Renal cortical epithelial cell (primary cell): ENCODE measurements at regions not wholly inside any gene's neighbourhood (a gene's known extent, or its start where the extent isn't known, plus 50 kb on each side); places are given as distances from the start of the nearest gene placed in this dataset.
"Not testable (repeated sequence)": the region's sequence is repeated elsewhere in the genome, so short reads cannot be mapped to it uniquely, and the experiment has no call there.

Source experiments
- DNase-seq: peaks from one replicate; pipeline ENCODE4 v3.0.0-alpha.2; 2011; ENCODE audit warnings: low read depth

DNA sequence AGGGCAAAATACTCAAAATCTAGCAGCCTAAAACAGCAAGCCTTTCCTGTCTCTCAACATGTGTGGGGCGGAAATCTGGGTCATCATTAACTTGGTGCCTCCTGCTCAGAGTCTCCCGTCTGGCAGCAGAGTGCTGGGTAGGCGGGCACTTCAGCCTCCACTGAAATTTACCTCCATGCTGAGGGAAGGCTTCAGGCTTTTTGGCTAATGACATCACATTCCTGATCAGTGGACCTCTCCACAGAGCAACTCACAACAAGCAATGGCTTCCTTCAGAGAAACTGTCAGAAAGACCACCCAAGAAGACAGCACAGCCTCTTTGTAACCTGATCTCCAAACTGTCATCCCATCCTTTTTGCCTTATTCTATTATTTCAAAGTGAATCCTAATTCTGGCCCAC, 1109.0 kb downstream of the UQCRFS1 start:
- no peak for DNase-seq

- not testable (repeated sequence) for DNase-seq
These were observed 1128.2 kb downstream of the UQCRFS1 start for GRCh38 chr19:28084659-28085157.

DNA sequence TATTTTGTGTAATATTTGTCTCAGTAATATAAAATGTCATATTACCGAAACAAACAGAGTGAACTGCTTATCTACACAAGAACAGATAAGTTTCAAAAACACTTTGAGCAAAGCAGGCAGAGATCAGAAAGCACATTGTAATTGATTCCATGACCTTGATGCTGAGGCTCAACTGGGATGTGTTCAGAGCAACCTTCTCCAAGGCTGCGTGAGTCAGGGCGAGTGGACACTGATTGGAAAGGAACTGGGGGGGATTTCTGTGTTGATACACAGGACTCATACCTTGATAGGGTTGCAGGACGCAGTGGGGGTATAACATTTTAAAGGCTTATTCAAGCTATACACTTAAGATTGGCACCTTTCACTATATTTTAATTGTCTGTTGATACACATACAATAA, 1136.3 kb downstream of the UQCRFS1 start:
- no peak for DNase-seq

DNA sequence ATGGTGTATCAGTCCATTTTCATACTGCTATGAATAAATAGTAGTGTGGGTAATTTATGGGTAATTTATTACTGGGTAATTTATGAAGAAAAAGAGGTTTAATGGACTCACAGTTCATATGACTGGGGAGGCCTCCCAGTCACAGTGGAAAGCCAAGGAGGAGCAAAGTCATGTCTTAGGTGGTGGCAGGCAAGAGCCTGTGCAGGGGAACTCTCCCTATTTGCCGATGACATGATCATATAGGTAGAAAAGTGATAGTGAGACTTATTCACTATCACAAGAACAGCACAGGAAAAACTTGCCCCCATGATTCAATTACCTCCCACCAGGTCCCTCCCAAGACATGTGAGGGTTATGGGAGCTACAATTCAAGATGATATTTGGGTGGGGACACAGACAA, 1137.7 kb downstream of the UQCRFS1 start:
- DNase-seq, result no peak

- peak; percentile 80 for DNase-seq
These were observed 1138.2 kb downstream of the UQCRFS1 start for GRCh38 chr19:28074773-28075172.

GRCh38 chr19:28067882-28068281, 1145.1 kb downstream of the UQCRFS1 start:
- no peak for DNase-seq

- no peak for DNase-seq
These were observed 1146.0 kb downstream of the UQCRFS1 start for GRCh38 chr19:28066988-28067387.

DNA sequence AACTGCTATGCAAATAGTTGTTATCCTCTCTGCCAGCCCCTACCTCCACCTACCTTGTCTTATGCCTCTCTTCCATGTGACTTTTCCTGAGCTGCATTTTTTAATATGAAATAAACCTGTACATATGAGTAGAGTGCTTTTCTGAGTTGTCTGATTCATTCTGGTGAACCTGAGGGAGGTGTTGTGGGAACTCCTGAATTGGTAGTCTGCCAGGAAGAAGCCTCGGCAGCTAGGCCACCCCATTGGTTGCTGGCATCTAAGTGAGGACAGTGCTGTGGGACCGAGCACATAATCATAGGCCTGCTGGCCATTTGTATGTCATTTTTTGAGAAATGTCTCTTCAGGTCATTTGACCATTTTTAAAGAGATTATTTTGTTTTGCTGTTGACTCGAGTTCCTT, 1146.8 kb downstream of the UQCRFS1 start:
- DNase-seq, result peak; percentile 3

GRCh38 chr19:28065026-28065425, 1147.9 kb downstream of the UQCRFS1 start:
- DNase-seq, result peak; percentile 23

DNA sequence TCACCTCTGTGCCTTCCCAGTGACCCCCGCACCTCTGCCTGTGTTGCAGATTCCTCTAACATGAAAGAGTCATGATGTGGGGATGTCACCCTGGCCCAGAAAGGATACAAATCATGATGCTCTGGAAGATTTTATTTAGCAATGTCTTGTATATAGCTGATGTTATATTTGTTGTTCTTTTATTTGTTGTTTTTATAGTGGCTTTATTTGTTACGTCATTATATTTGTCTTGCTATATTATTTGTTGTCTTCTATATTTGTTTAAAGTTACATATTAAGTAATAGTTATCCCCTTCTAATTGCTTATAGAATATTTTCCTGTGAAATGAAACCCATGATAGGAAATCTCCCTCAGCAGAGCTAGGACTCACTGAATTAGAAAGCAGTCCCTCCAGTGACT, 1149.2 kb downstream of the UQCRFS1 start:
- DNase-seq, result no peak

GRCh38 chr19:28061111-28061510, 1151.8 kb downstream of the UQCRFS1 start:
- DNase-seq, result no peak

- not testable (repeated sequence) for DNase-seq
These were observed 1155.9 kb downstream of the UQCRFS1 start for GRCh38 chr19:28057026-28057425.

DNA sequence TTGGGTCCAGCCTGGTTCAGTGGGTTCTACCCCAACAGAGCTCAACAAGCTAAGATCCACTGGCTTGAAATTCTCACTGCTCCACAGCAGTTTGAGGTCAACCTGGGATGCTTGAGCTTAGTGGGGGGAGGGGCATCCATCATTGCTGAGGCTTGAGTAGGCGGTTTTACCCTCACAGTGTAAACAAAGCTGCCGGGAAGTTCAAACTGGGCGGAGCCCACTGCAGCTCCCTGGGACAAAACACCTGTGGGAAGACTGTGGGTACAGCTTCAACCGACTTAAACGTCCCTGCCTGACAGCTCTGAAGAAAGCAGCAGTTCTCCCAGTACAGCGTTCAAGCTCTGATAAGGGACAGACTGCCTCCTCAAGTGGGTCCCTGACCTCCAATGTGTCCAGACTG, 1161.9 kb downstream of the UQCRFS1 start:
- DNase-seq, result peak; percentile 35

DNA sequence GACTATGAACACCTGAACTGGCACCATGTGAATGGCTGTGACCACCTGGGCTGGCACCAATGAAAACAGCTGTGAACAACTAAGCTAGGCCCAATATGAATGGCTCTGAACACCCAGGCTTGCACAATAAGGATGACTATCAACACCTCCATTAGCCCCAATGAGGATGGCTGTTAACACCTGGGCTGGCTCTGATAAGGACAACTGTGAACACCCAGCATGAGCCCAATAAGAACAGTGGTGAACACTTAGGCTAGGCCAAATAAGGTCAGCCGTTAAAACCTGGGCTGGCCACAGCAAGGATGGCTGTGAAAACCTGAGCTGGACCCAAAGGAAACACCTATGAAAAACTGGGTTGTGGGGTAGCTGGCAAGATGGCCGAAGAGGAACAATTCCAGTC, 1163.1 kb downstream of the UQCRFS1 start:
- DNase-seq, result no peak

DNA sequence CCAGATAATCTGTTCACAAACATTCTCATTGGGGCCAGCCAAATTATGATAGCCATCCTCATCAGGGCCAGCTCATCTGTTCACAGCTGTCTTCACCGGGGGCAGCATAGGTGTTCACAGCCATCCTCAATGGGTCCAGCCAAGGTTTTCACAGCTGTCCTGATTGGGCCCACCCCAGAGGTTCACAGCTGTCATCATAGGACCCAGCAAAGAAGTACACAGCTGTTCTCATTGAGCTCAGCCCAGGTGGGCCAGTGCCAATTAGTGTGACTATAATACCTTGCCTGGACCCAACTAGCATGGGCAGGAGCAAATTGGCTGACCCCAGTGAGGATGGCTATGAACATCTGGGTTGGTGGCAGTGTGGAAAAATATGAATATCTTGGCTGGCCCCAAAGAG, 1166.0 kb downstream of the UQCRFS1 start:
- DNase-seq, result no peak

DNA sequence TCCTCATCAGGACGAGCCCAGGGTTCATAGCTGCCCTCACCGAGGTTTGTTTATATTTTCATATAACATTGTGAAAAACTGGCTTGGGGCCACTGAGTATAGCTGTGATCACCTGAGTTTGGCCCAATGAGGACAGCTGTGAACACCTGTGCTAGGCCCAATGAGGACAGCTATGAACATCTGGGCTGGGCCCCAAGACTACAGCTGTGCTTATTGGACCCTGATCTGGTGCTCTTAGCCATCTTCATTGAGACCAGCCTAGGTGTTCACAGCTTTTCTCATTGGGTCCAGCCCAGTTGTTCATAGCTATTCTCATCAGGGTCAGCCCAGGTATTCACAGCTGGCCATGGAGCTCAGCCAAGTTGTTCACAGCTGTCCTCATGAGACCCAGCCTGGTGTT, 1167.3 kb downstream of the UQCRFS1 start:
- DNase-seq, result no peak

- DNase-seq, result no peak
These were observed 1168.5 kb downstream of the UQCRFS1 start for GRCh38 chr19:28044477-28044876.

GRCh38 chr19:28042516-28042915, 1170.4 kb downstream of the UQCRFS1 start:
- DNase-seq, result no peak

GRCh38 chr19:28039677-28040381, 1173.1 kb downstream of the UQCRFS1 start:
- DNase-seq, result peak; percentile 95

GRCh38 chr19:28037186-28037585, 1175.8 kb downstream of the UQCRFS1 start:
- no peak for DNase-seq

- no peak for DNase-seq
These were observed 1176.5 kb downstream of the UQCRFS1 start for GRCh38 chr19:28036486-28036885.

DNA sequence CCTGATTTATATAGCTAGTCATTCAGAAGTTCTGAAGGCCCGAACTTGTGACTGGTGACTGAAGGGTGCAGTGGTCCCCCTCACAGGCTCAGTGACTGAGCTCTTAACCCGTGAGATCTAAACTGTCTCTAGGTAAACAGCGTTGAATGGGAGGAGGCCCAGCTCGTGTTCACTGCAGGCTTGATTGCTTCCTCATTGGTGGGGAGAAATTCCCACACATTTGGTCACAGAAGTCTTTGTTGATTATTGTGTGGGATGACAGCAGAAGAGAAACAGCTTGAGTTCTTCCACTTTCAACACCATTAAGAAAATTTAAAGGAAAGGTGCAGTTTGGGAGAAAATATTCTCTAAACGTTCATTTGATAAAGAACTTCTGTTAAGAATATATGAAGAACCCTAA, 1178.0 kb downstream of the UQCRFS1 start:
- no peak for DNase-seq

- no peak for DNase-seq
These were observed 1184.0 kb downstream of the UQCRFS1 start for GRCh38 chr19:28028881-28029444.

DNA sequence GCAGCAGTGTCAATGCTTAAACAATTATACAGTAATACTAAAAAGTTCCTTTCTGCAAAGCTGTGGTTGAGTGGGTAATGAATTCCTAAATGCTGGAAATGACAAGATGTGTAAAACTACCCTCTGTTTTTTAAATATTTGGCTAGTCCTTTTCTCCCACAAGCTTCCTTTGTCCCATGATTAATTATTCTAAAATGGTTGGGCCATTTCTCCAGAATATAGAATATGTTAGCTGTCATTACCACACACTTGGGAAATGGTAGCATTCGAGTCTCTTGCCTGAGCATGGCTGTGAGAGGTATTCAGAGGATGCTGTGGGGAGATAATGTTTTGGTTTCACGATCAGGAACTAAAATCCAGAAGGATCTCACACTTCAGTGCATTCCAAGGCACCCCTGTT, 1185.8 kb downstream of the UQCRFS1 start:
- peak; percentile 12 for DNase-seq
